ENCODE measurements at regions not wholly inside any gene's neighbourhood (a gene's known extent, or its start where the extent isn't known, plus 50 kb on each side); places are given as distances from the start of the nearest gene placed in this dataset.

GRCh38 chr6:120675886-120676285, 658.4 kb downstream of the TBC1D32 start:
- Histone ChIP-seq H3K4me3 (ENCODE audit: extremely low read depth in 1 of 4, insufficient read depth in 2 of 4, low read depth in 3 of 4, low read length in 4 of 4) (no peak overlapping the region), H4K8ac (ENCODE audit: extremely low read depth, insufficient read depth, low read length) (no peak overlapping the region), H3K18ac (ENCODE audit: extremely low read depth, low read length) (no peak overlapping the region), H2BK12ac (ENCODE audit: low read depth, low read length) (no peak overlapping the region), H3K9ac (replicated peaks in 1 of 4; ENCODE audit: extremely low read depth in 1 of 4, low read depth in 3 of 4, low read length in 3 of 4) (no peak overlapping the region), H3K27ac (ENCODE audit: low read depth, low read length) (no peak overlapping the region), H3K79me1 (ENCODE audit: low read depth, low read length) (no peaks in the 10 kb centered on the region), H4K5ac (ENCODE audit: insufficient read length, low read depth, low read length) (no peak overlapping the region), H3K79me2 (ENCODE audit: control insufficient read depth in 1 of 2, insufficient read depth in 2 of 2, low read length in 2 of 2) (no peaks in the 10 kb centered on the region), H4K91ac (replicated peaks; ENCODE audit: insufficient read length, low read length) (no peak overlapping the region), H3K27me3 (replicated peaks in 1 of 4; ENCODE audit: control insufficient read depth in 3 of 4, extremely low read depth in 1 of 4, insufficient read depth in 3 of 4, low read length in 3 of 4) (no peaks in the 10 kb centered on the region), H3K4ac (replicated peaks; ENCODE audit: insufficient read length, low read depth, low read length) (no peak overlapping the region), H2BK5ac (ENCODE audit: low read depth, low read length) (no peak overlapping the region), H3K4me1 (replicated peaks in 1 of 4; ENCODE audit: control insufficient read depth in 3 of 4, insufficient read depth in 4 of 4, low read length in 3 of 4) (no peaks in the 10 kb centered on the region), H3K23ac (ENCODE audit: insufficient read length) (no peak overlapping the region), H3K14ac (ENCODE audit: insufficient read length) (no peak overlapping the region), H3K23me2 (ENCODE audit: low read depth, low read length) (no peaks in the 10 kb centered on the region), H2BK15ac (ENCODE audit: low read length) (no peak overlapping the region), H3K4me2 (ENCODE audit: insufficient read depth in 1 of 2, low read depth in 2 of 2, low read length in 2 of 2) (no peak overlapping the region), H4K20me1 (replicated peaks in 1 of 2; ENCODE audit: control insufficient read depth in 1 of 2, insufficient read depth in 2 of 2, low read length in 2 of 2) (no peaks in the 10 kb centered on the region), H3K56ac (replicated peaks; ENCODE audit: insufficient read length, low read depth, low read length) (no peak overlapping the region), H2BK120ac (replicated peaks; ENCODE audit: low read depth, low read length) (no peak overlapping the region), H2AK5ac (ENCODE audit: low read depth, low read length) (no peak overlapping the region), H2BK20ac (ENCODE audit: low read length) (no peak overlapping the region), H3K9me3 (ENCODE audit: insufficient read depth in 2 of 2, low read depth in 1 of 2, low read length in 1 of 2) (no peaks in the 10 kb centered on the region), H3K36me3 (ENCODE audit: control insufficient read depth in 2 of 4, insufficient read depth in 4 of 4, low read length in 3 of 4) (no peaks in the 10 kb centered on the region), H2AFZ (ENCODE audit: low read length) (no peak overlapping the region)
- POLR2A ChIA-PET (ENCODE audit: partially characterized antibody): no interaction called here
- FAIRE-seq (no peak), DNase-seq (ENCODE audit: low read depth in 1 of 2, low spot score in 2 of 2) (no peak)
- CTCF ChIA-PET (ENCODE audit: partially characterized antibody): interaction anchor here (1.1 kb wide), 1 partner anchor 9 kb away, joined by 3 read pairs; no protein-coding TSS in a partner anchor
- 91% methylated on average over 3 of the region's 3 CpGs; no CpG with 5 or more reads in 1 of the 2 experiments for whole genome bisulfite sequencing, 2 experiments (ENCODE audit: extremely low coverage in 1 of 2, insufficient coverage in 1 of 2, insufficient read length in 1 of 2, insufficient replicate concordance in 2 of 2, low coverage in 1 of 2, low lambda C conversion rate in 2 of 2, missing lambda C conversion rate in 1 of 2)
- TF ChIP-seq EGR1 (IDR thresholded peaks at IDR 0.05; ENCODE audit: borderline replicate concordance, low read depth, low read length) (no peak), NANOG (IDR thresholded peaks at IDR 0.05; ENCODE audit: insufficient read depth, low read depth, low read length, poor library complexity, severe bottlenecking) (no peak), CTCF (IDR thresholded peaks at IDR 0.05; ENCODE audit: control extremely low read depth in 1 of 3, insufficient read depth in 1 of 3, low read depth in 1 of 3, low read length in 3 of 3) (no peak), ATF2 (IDR thresholded peaks at IDR 0.05; ENCODE audit: low read length) (no peak), YY1 (IDR thresholded peaks at IDR 0.05; ENCODE audit: low read depth, low read length) (no peak), USF2 (IDR thresholded peaks at IDR 0.05; ENCODE audit: low read length) (no peak), KDM5A (IDR thresholded peaks at IDR 0.05; ENCODE audit: low read length) (no peak), SP4 (IDR thresholded peaks at IDR 0.05; ENCODE audit: low read length) (no peak), EZH2 (IDR thresholded peaks at IDR 0.05; ENCODE audit: low read depth, low read length, severe bottlenecking) (no peak)
